ENCODE measurements at regions not wholly inside any gene's neighbourhood (a gene's known extent, or its start where the extent isn't known, plus 50 kb on each side); places are given as distances from the start of the nearest gene placed in this dataset.
A peak's percentile ranks its signal among the peaks of the same experiment; 100 is the strongest.

DNA sequence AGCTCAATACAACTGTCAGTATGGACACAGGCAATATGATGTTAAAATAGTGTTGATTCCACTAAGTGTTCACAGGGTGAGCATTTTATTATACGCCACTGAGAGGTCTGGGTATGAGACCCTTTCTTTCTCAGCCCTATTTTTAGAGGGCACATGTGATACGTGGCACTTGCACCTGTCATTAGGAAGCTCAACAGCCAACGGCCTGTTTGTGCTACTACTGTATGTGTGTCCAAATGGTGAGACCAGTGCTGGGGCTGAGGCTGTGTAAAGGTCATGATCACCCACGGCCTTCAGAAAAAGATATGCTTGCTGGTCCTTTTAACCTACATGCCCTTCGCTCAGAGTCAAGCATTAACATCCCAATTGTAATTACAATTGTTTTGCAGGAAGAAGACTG lies 176.2 kb downstream of the DUSP10 start:
- Mint-ChIP-seq H3K36me3 (no peaks in the 10 kb centered on the region), H3K9me3 (peaks cover 0 to 4% (median 0%) of the 10 kb centered on the region in 7 donors), H3K4me1 (peaks cover 14% of the 10 kb centered on the region), H3K27ac (no peak overlapping the region), H3K27me3 (ENCODE audit: low read depth in 3 of 3) (no peaks in the 10 kb centered on the region), H3K4me3 (no peak overlapping the region)
- Histone ChIP-seq H3K36me3 (replicated peaks in 1 of 2; ENCODE audit: control insufficient read depth in 1 of 2, insufficient read depth in 2 of 2, low read length in 2 of 2) (no peaks in the 10 kb centered on the region), H3K9me3 (replicated peaks in 1 of 2; ENCODE audit: control insufficient read depth in 1 of 2, insufficient read depth in 1 of 2, low read length in 2 of 2) (no peaks in the 10 kb centered on the region), H3K9ac (ENCODE audit: insufficient read depth, low read length, poor library complexity, severe bottlenecking) (no peak overlapping the region), H3K27ac (ENCODE audit: low read depth in 1 of 2, low read length in 2 of 2) (no peak overlapping the region), H3K4me1 (ENCODE audit: control insufficient read depth in 1 of 2, insufficient read depth in 2 of 2, low read length in 2 of 2) (peaks cover 7 to 9% of the 10 kb centered on the region in 2 donors), H3K4me3 (replicated peaks in 1 of 3; ENCODE audit: low read depth in 2 of 3, low read length in 3 of 3) (no peak overlapping the region), H3K27me3 (ENCODE audit: control insufficient read depth in 2 of 2, insufficient read depth in 2 of 2, low read length in 2 of 2) (no peaks in the 10 kb centered on the region), H3K79me2 (ENCODE audit: insufficient read depth, low read length) (no peaks in the 10 kb centered on the region), H4K20me1 (ENCODE audit: insufficient read depth, low read length) (no peaks in the 10 kb centered on the region), H2AFZ (ENCODE audit: insufficient read depth, low read depth, low read length, poor library complexity, severe bottlenecking) (no peak overlapping the region), H3K4me2 (replicated peaks; ENCODE audit: extremely low read depth, low read length, poor library complexity, severe bottlenecking) (no peak overlapping the region)
- intact Hi-C loops (cut with micrococcal nuclease): no loop called here
- 89% methylated on average over 3 of the region's 5 CpGs for WGBS (ENCODE audit: insufficient coverage)
- TF ChIP-seq, protein P1, sequence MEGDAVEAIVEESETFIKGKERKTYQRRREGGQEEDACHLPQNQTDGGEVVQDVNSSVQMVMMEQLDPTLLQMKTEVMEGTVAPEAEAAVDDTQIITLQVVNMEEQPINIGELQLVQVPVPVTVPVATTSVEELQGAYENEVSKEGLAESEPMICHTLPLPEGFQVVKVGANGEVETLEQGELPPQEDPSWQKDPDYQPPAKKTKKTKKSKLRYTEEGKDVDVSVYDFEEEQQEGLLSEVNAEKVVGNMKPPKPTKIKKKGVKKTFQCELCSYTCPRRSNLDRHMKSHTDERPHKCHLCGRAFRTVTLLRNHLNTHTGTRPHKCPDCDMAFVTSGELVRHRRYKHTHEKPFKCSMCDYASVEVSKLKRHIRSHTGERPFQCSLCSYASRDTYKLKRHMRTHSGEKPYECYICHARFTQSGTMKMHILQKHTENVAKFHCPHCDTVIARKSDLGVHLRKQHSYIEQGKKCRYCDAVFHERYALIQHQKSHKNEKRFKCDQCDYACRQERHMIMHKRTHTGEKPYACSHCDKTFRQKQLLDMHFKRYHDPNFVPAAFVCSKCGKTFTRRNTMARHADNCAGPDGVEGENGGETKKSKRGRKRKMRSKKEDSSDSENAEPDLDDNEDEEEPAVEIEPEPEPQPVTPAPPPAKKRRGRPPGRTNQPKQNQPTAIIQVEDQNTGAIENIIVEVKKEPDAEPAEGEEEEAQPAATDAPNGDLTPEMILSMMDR (IDR thresholded peaks at IDR 0.05): no peak
- no peak for DNase-seq

DNA sequence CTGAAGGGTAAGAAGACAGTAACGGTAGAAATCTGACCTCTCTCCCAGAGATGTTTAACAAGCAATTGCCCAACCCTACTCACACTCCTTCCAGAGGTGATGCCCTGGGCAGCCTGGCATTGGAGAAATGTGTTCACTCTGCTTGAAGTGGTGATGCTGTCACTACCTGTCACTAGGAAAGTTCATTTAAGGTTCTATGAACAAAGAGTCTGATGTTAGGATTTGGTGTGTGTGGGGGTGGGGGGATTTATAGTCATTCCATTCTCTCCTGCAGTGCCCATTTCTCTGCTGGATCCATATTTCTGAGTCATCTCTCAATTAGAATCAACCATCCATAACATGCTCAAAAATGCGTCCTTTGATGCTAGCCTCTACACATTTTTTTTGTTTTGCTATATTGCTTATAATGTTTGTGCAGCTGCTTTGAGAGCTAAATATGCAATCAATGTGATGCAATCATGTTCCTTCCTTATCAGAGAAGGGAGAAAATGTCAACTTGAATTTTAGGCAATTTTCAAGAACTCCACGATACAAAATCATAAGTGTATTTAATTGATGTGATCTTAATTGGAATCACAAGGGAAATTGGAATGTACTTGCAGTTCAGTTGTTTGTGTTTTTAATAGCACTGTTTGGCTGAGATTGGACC lies 173.9 kb downstream of the DUSP10 start:
- Histone ChIP-seq H3K9me3 (replicated peaks in 1 of 2; ENCODE audit: control insufficient read depth in 1 of 2, insufficient read depth in 1 of 2, low read length in 2 of 2) (no peaks in the 10 kb centered on the region), H2AFZ (ENCODE audit: insufficient read depth, low read depth, low read length, poor library complexity, severe bottlenecking) (no peak overlapping the region), H3K27ac (ENCODE audit: low read depth in 1 of 2, low read length in 2 of 2) (no peak overlapping the region), H4K20me1 (ENCODE audit: insufficient read depth, low read length) (no peaks in the 10 kb centered on the region), H3K4me1 (ENCODE audit: control insufficient read depth in 1 of 2, insufficient read depth in 2 of 2, low read length in 2 of 2) (peaks cover 7 to 9% of the 10 kb centered on the region in 2 donors), H3K4me3 (replicated peaks in 1 of 3; ENCODE audit: low read depth in 2 of 3, low read length in 3 of 3) (no peak overlapping the region), H3K36me3 (replicated peaks in 1 of 2; ENCODE audit: control insufficient read depth in 1 of 2, insufficient read depth in 2 of 2, low read length in 2 of 2) (no peaks in the 10 kb centered on the region), H3K9ac (ENCODE audit: insufficient read depth, low read length, poor library complexity, severe bottlenecking) (no peak overlapping the region), H3K4me2 (replicated peaks; ENCODE audit: extremely low read depth, low read length, poor library complexity, severe bottlenecking) (no peak overlapping the region), H3K79me2 (ENCODE audit: insufficient read depth, low read length) (no peaks in the 10 kb centered on the region), H3K27me3 (ENCODE audit: control insufficient read depth in 2 of 2, insufficient read depth in 2 of 2, low read length in 2 of 2) (no peaks in the 10 kb centered on the region)
- H3K4me3 Mint-ChIP-seq: peak overlapping the region in 1 of 2 donors; percentile 14
- peaks cover 0 to 4% (median 0%) of the 10 kb centered on the region in 7 donors for H3K9me3 Mint-ChIP-seq
- intact Hi-C loops (cut with micrococcal nuclease): no loop called here
- TF ChIP-seq, protein P1 (IDR thresholded peaks at IDR 0.05): no peak
- H3K27me3 Mint-ChIP-seq (ENCODE audit: low read depth in 3 of 3): no peaks in the 10 kb centered on the region
- peak overlapping the region in 1 of 7 donors; percentile 72 for H3K27ac Mint-ChIP-seq
- DNase-seq: peak in 1 of 3 donors; percentile 8
- no CpG with 5 or more reads among the region's 3 CpGs for WGBS (ENCODE audit: insufficient coverage)
- peaks cover 14% of the 10 kb centered on the region for H3K4me1 Mint-ChIP-seq
- H3K36me3 Mint-ChIP-seq: no peaks in the 10 kb centered on the region

All from CD14-positive monocyte (primary cell).